ENCODE measurements at regions not wholly inside any gene's neighbourhood (a gene's known extent, or its start where the extent isn't known, plus 50 kb on each side); places are given as distances from the start of the nearest gene placed in this dataset.

DNA sequence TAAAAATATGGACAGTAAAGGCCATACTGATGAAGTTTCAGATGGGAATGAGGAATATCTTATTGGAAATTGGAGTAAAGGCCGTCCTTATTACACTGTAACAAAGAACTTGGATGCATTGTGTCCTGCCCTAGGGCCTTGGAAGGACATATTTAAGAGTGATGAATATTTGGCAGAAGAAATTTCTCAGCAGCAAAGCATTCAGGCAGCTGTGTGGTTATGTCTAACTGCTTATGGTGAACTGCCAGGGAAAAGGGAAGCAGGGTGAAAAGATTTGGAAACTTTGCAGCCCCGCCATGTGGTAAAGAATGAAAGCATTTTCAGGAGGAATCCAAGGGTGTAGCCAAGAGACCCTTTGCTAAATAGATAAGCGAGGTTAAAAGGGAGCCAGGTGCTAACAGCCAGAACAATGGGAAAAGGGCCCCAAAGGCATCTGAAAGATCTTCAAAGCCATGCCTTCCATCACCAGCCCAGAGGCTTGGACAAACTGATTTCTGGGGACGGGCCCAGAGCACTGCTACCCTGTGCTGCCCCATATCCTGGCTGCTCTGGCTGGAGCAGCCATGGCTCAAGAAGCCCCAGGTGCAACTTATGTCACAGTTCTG lies 200.0 kb downstream of the PTPRU start:
- no peak for TF ChIP-seq TOX (CRISPR knock-in tag; IDR thresholded peaks at IDR 0.05; ENCODE audit: borderline replicate concordance)
- no peak for TF ChIP-seq ZFP30 (CRISPR knock-in tag; IDR thresholded peaks at IDR 0.05)
- TF ChIP-seq, protein P1, sequence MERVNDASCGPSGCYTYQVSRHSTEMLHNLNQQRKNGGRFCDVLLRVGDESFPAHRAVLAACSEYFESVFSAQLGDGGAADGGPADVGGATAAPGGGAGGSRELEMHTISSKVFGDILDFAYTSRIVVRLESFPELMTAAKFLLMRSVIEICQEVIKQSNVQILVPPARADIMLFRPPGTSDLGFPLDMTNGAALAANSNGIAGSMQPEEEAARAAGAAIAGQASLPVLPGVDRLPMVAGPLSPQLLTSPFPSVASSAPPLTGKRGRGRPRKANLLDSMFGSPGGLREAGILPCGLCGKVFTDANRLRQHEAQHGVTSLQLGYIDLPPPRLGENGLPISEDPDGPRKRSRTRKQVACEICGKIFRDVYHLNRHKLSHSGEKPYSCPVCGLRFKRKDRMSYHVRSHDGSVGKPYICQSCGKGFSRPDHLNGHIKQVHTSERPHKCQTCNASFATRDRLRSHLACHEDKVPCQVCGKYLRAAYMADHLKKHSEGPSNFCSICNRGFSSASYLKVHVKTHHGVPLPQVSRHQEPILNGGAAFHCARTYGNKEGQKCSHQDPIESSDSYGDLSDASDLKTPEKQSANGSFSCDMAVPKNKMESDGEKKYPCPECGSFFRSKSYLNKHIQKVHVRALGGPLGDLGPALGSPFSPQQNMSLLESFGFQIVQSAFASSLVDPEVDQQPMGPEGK (CRISPR knock-in tag; IDR thresholded peaks at IDR 0.05; ENCODE audit: borderline replicate concordance), result no peak
